Stimulated activated CD8-positive, alpha-beta memory T cell treated with anti-CD3 and anti-CD28 coated beads, Interleukin-4, amount 100 ng/mL, for 48 hours (primary cell): ENCODE measurements at regions not wholly inside any gene's neighbourhood (a gene's known extent, or its start where the extent isn't known, plus 50 kb on each side); places are given as distances from the start of the nearest gene placed in this dataset.
"Not testable (repeated sequence)": the region's sequence is repeated elsewhere in the genome, so short reads cannot be mapped to it uniquely, and the experiment has no call there.

Experiments
- DNase-seq: peaks from one replicate; pipeline ENCODE4 v3.0.0-alpha.2; 2020

- no peak for DNase-seq
Measured at GRCh38 chrX:4668802-4669536, 955.5 kb upstream of the PRKX start.

GRCh38 chrX:4663085-4663484, 949.6 kb upstream of the PRKX start:
- no peak for DNase-seq

GRCh38 chrX:4661771-4662170, 948.3 kb upstream of the PRKX start:
- no peak for DNase-seq

- no peak for DNase-seq
Measured at GRCh38 chrX:4656419-4656818, 943.0 kb upstream of the PRKX start.

GRCh38 chrX:4655743-4656142, 942.3 kb upstream of the PRKX start:
- no peak for DNase-seq

GRCh38 chrX:4642114-4642513, 928.7 kb upstream of the PRKX start:
- no peak for DNase-seq

GRCh38 chrX:4638036-4638435, 924.6 kb upstream of the PRKX start:
- DNase-seq, result no peak

- no peak for DNase-seq
Measured at GRCh38 chrX:4627414-4627813, 914.0 kb upstream of the PRKX start.

- DNase-seq, result no peak
Measured at GRCh38 chrX:4622486-4623167, 909.2 kb upstream of the PRKX start.

GRCh38 chrX:4613651-4614050, 900.2 kb upstream of the PRKX start:
- DNase-seq, result not testable (repeated sequence)

GRCh38 chrX:4588893-4589292, 875.4 kb upstream of the PRKX start:
- DNase-seq, result no peak

- no peak for DNase-seq
Measured at GRCh38 chrX:4588466-4588865, 875.0 kb upstream of the PRKX start.

- DNase-seq, result no peak
Measured at GRCh38 chrX:4588056-4588455, 874.6 kb upstream of the PRKX start.

GRCh38 chrX:4579999-4580398, 866.5 kb upstream of the PRKX start:
- no peak for DNase-seq

- DNase-seq, result no peak
Measured at GRCh38 chrX:4579480-4579879, 866.0 kb upstream of the PRKX start.

GRCh38 chrX:4572691-4573090, 859.2 kb upstream of the PRKX start:
- no peak for DNase-seq

GRCh38 chrX:4570151-4570550, 856.7 kb upstream of the PRKX start:
- no peak for DNase-seq

GRCh38 chrX:4560192-4560591, 846.7 kb upstream of the PRKX start:
- DNase-seq, result no peak

GRCh38 chrX:4550018-4550417, 836.6 kb upstream of the PRKX start:
- no peak for DNase-seq

GRCh38 chrX:4547213-4547836, 833.9 kb upstream of the PRKX start:
- DNase-seq, result peak; percentile 44

GRCh38 chrX:4546178-4546577, 832.7 kb upstream of the PRKX start:
- not testable (repeated sequence) for DNase-seq

- DNase-seq, result no peak
Measured at GRCh38 chrX:4528247-4528646, 814.8 kb upstream of the PRKX start.

GRCh38 chrX:4485912-4486311, 772.5 kb upstream of the PRKX start:
- DNase-seq, result no peak

GRCh38 chrX:4484266-4484665, 770.8 kb upstream of the PRKX start:
- DNase-seq, result no peak
